T-helper 1 cell (primary cell): ENCODE measurements at regions not wholly inside any gene's neighbourhood (a gene's known extent, or its start where the extent isn't known, plus 50 kb on each side); places are given as distances from the start of the nearest gene placed in this dataset.

Experiments
- DNase-seq, 5 donors: peaks; one replicate each; pipeline ENCODE4 v3.0.0-alpha.2; 2012 to 2020

DNA sequence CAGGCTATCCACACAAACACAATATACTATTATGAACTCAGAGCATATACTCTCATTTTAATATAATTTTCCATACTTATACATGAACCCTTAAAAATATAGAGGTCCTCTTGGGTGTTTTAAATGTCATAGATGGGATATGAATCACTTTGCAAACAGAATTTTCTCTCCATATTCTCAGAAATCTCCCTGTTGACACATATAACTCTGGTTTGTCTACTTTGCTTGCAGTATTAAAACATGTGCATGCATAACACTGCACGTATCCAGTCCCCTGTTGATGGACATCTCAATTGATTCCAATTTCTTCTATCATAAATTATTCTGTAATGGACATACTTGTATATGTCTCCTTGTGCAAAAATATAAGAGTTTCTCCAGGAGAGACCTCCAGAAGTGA, 417.5 kb upstream of the TBX3 start:
- DNase-seq, result no peak

DNA sequence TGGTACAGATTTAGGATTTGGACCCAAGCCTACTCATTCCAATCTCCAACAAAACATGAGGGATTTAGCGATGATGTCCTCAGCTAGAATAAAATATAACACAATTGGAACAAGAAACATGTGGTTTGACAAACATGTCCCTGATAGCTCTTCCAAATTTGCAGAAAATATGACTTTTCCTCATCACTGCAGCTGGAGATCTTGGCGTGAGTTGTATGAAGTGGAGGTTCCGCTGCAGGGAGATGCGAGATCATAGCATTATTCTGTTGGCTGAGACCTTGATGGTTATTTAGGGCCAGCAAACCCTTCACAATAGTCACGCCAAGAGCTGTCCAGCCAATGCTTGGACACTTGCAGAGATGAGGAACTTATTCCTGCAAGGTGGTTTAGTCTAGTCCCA, 413.4 kb upstream of the TBX3 start:
- no peak for DNase-seq

DNA sequence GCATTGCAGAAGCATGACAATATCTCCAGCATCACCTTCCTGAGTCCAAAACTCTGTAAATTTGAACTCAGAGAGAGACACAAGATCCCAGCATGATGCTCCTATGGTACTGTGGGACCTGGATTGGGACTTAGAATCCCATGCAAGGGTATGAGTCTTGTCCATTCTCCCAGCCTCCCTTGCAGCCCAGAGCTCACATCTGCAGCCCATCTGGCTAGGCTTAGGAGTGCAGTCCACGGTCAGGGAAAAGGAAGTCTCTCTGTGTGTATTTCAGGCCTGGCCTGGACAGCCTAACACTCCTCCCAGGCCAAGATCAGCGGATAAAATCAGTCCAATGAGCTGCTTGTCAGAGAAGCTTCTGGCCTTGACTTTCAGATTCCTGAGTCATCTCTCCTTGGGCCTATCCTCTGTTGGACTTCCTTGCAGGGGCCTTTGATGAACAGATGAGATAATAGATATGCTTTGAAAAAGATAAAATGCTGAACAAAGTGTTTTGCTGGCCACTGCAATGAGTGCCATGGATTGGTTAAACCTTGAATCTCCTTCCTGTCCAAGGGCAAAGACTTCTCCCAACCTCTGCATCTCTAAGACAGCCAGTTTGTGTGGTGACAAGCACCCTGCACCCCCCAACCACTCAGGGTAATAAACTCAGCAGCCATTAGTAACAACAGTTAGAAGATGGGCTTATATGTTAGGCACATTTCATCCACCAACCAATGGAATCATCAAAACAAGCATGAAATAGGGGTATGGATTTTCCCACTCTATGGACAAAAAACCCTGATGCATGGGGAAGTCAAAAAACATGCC, 412.8 kb upstream of the TBX3 start:
- no peak for DNase-seq

DNA sequence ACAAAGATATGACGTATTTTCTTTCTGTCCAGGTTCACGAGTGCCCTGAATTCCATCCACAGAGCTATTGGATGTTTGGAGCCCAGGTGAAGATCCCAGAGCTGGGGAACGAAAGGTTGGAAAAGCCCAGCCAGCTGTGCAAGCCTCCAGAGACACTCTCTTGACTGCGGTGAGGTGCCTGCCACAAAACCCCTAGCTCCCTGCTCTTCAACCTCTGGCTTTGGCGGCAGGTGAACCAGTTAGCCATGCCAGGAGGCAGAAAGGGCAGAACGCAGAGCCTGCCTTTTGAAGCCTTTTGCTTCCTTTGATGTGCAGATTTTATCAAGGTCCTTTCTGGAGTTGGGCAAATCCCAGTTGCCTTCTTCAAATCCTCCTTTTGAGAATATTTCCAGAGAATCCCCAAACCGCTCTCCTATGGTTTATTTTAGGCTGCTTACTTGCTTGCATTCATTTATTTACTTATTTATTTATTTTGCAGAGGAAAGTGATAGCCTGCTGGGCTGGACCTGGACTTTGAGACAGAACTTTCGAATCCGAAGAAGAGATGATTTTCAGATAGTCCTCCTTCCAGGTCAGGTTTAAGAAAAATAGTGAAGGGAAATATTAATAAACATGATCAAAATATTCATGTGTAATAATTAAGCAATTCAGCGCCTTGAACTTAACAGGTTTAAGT, 411.2 kb upstream of the TBX3 start:
- DNase-seq, result no peak

DNA sequence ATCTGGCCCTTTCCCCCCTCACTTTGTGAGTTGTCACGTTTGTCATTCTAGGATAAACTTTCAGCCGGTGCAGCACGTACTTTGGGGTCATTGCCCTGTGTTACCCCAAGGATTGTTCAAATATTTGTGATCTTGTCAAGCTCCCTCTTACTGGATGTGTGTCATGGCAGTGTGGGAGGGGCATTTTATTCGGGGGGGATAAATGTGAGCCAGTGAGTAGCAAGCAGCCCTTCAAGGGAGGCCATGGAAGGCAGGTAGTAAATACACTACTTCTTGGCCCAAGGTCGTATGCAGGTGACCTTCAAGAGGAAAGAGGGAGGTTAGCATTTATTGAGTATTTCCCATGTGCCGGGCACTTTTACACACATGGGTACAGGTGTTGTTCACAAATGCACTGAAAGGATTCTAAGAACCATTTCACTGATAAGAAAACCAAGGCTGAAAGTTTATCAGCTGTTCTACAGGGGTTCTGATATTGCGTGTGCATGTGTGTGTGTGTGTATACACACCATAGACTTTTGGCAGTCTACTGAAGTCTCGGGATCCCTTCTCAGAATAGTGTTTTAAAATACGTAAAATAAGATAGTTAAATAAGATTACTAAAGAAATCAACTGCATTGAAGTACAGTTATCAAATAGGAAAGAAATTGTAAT, 410.3 kb upstream of the TBX3 start:
- no peak for DNase-seq

GRCh38 chr12:115093261-115093660, 409.3 kb upstream of the TBX3 start:
- DNase-seq, result no peak

DNA sequence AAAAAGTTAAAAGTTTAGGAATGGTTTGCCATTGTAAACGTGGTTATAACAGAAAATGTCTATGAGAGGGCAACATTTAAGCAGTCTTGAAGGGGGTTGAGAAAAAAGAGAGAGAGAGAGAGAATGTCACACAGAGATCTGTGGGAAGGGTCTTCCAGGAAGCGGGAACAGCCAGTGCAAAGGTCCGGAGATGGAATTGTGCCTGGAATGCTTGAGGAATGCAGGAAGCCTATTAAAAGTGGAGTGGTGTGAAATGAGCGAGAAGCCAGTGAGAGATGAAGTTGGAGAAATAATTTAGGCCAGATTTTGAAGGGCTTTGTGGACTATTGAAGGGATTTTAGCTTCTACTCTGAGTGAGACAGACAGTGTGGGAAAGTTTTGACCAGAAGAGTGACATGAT, 406.8 kb upstream of the TBX3 start:
- DNase-seq, result no peak

GRCh38 chr12:115088995-115089841, 405.2 kb upstream of the TBX3 start:
- DNase-seq, result no peak

DNA sequence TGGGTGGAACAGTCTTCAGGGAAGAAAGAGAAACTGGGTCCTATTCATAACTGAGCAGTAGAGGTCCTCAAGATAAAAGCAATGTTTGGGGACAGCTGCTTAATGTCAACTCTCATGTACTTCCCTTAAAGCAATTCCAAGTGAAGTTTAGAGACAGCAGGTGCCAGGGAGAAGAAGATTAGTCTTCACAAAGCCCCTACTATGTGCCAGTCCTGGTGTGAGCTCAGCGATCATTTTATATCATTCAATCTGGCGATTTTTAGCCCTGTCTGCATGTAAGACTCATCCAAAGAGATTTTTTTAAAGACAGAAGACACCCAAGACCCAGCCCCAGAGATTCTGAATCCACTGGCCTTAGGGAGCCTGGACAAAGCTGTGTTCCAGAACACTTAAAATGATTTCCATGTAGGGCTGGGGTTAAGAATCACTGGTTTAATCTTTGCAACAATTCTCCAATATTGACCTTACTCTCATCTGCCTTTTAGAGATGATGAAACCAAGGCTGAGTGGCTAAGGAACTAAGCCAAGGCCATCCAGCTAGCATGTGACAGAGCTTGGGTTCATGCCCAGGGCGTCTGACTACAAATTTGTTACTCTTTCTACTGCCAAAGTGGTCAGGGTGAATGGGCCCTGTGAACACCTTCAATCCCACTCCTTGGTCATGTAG, 404.5 kb upstream of the TBX3 start:
- no peak for DNase-seq

DNA sequence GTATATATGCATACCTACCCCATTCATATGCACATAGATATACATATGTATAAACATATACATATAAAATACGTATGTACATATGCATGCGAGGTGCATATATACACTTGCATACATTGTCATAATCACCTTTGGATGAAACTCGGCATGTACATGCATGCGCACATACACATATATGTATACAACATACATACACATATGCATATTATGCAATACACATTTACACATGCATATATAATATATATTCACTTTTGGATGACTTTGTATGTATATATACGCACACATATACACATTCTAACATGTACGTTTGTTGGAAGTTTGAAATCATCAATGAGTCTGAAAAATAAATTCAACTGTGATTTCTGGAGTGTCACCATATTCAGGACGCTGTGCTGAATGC, 401.6 kb upstream of the TBX3 start:
- DNase-seq, result no peak

DNA sequence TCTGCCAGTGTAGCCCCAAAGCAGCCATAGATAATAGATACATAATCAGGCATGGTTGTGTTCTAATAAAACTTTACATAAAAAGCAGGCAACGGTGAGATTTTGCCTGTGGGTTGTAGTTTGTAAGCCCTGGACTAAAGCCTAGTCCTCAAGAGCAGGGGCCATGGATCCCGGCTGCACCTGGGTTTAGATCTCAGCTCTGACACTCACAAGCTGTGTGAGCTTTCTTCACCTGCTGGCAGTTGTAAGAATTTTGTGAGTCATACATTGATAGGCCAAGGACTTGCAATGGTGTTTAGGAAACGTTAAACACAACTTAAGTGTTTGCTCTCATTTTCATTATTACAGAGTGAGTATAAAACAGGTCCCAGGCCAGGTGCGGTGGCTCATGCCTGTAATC, 395.8 kb upstream of the TBX3 start:
- DNase-seq, result no peak

DNA sequence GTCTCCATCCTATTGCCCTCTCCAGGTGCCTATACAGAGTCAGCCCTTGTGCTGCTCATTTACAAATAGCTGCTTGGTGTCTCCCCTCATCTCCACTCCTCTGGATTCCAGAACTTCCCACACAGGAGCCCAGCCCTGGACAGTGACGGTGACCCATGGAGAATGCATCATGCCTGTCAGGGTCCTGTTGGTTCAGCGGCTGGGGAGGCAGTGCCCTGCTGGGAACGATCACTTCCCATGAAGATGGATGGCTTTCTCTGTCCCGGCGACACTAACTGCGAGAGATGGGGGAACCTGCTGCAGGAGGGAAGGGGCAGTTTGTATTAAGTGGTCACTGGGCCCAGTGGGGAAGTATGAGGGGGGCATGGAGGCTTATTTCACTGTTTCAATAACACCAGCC, 395.0 kb upstream of the TBX3 start:
- no peak for DNase-seq

DNA sequence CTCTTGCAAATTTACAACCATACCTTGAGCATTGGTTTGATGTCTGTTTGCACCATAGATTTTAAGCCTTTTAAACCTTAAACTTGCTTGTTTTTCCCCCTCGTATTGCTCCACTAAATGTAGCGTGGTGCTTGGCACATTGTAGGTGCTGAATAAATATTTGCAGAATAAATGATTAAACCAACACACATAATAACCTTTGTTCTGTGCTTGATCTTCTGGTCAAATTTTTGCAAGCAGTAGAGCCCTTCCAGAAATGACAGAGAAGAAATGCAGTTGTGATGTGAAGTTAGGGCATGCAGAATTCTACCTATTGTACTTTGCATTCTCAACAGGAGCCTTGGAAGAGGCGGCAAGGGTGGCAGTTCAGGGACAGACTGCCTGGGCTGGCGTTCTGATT, 394.4 kb upstream of the TBX3 start:
- no peak for DNase-seq

DNA sequence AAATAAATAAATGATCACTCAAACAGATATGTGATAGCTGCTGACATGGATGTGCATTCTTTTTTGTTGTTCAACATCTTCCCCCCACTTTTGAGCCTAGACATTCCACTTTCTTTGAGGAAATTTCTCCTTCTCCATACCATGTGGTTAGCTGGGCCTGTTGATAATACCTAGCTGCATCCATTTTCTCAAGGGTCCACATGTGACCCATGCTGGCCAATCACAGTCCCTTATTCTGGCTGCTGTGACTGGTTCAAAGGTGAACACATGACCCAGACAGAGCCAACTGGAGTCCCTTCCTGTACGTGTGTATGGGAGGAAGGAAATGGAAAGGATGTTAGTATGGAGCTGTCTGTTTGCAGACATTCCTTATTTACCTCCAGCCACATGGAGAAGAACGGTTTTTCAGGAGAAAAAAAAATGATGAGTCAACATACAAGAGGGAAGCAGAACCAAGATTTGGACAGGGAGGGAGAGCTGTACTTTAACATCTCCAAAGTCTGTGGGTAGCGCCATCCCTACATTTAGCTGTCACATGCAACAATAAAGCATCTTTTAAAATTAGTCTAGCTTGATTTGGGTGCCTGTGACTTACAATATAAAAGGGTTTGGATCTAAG, 391.7 kb upstream of the TBX3 start:
- no peak for DNase-seq

- no peak for DNase-seq
Observed at GRCh38 chr12:115074617-115075016, 390.6 kb upstream of the TBX3 start.

GRCh38 chr12:115072712-115073111, 388.7 kb upstream of the TBX3 start:
- DNase-seq, result no peak

DNA sequence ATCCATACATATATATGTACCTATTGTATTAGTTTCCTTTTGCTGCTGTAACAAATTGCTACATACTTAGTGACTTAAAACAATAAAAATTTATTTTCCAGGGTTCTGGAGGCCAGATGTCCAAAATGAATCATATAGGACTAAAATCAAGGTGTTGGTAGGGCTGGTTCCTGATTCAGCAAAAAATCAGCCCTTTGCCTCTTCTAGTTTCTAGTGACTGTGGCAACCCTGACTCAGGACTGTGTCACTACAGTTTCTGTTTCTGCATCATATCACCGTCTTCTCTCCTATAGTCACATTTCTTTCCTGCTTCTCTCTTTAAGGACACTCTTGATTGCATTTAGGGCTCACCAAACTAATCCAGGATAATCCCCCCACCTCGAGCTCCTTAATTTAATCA, 386.3 kb upstream of the TBX3 start:
- no peak for DNase-seq

- no peak for DNase-seq
Observed at GRCh38 chr12:115064296-115064695, 380.3 kb upstream of the TBX3 start.

DNA sequence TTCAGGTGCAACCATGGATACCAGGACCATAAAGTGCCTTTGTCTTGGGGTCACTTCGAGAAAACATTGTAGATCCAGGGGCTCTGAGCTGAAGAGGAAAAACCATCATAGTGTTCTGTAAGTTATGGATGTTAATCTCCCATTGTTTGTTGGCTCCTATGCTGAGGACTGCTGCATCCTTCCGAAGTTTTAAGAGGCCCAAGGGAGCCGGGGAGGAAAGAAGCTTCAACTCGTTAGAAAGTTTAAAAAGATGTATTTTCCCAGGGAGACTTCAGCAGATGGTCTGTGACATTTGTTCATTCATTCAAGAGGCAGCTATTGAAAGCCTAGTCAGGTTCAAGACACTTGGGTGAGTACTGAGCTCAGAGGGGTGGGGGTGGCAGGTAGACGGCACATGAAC, 378.8 kb upstream of the TBX3 start:
- no peak for DNase-seq

GRCh38 chr12:115060477-115061168, 376.6 kb upstream of the TBX3 start:
- no peak for DNase-seq

DNA sequence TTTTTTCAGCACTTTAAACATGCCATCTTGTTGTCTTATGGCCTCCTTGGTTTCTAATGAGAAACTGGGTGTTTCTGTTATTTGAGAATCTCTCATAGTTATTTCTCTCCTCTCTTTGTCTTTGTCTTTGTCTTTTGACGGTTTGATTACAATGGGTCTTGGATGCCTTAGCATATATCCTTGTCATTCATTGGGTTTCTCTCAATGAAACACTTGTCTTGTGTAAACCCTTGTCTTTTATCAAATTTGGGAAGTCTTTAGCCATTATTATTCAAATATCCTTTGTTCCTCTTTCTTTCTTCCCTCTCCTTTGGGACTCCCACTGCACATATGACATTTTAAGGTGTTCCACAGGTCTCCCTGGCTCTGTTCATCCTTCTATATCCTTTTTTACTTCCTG, 373.5 kb upstream of the TBX3 start:
- no peak for DNase-seq
